HepG2 (cell line): ENCODE measurements at regions not wholly inside any gene's neighbourhood (a gene's known extent, or its start where the extent isn't known, plus 50 kb on each side); places are given as distances from the start of the nearest gene placed in this dataset.

ENCODE experiments used
- ATAC-seq: fragments of 200-7000 bp; cut with Tn5 transposase; 3 replicates; pipeline ENCODE4 v1.9.1; 2020; ENCODE audit warnings: mild to moderate bottlenecking, moderate library complexity
- BruUV-seq: library from RNA; stranded (reverse); fragments of 400-500 nt; replicated peaks from 2 replicates; lab custom pipeline; 2021; lab: Mats Ljungman, UMichigan
- CTCF ChIA-PET: fragments of 300-600 bp; formaldehyde crosslinking; extraction: SDS; loops from one replicate; lab custom pipeline; 2021; ENCODE audit warnings: low total read pairs, inconsistent platforms, low intra/inter-chr PET ratio; lab: Yijun Ruan, JAX
- POLR2A ChIA-PET: fragments of 350-600 bp; sonication (Branson Sonifier 250); formaldehyde crosslinking; loops from one replicate; lab custom pipeline; 2020; ENCODE audit warnings: antibody characterized with exemption, inconsistent platforms; lab: Yijun Ruan, JAX
- DNase-seq: peaks from one replicate; pipeline ENCODE4 v3.0.0-alpha.2; 2015; ENCODE audit warnings: low spot score
- FAIRE-seq: peaks from 3 replicates; lab custom pipeline; 2011; peaks lifted over from hg19 to GRCh38; lab: Jason Lieb, UNC
- H2AFZ ChIP-seq: one replicate; pipeline ENCODE4 v1.6.1; 2011; ENCODE audit warnings: low read length, inconsistent platforms
- H3K27ac ChIP-seq: fragments of 300-600 bp; 3 replicates; pipeline ENCODE4 v1.8.0; 2011; ENCODE audit warnings: mixed run types, mild to moderate bottlenecking, mixed read lengths, low read length, inconsistent platforms; ENCODE audit not compliant: insufficient read depth; ENCODE audit errors: extremely low read length
- H3K27me3 ChIP-seq, 2 experiments: fragments of 200-600 bp in 1 of 2; 2 replicates in 1 of 2; 3 replicates in 1 of 2; pipeline versions ENCODE4 v1.6.0 to v1.8.0; 2011; ENCODE audit warnings: low read length in 2 of 2, mild to moderate bottlenecking in 2 of 2, moderate library complexity in 2 of 2, inconsistent platforms in 1 of 2; ENCODE audit not compliant: insufficient read depth in 2 of 2, control insufficient read depth in 1 of 2
- H3K36me3 ChIP-seq, 2 experiments: fragments of 200-600 bp in 1 of 2; replicated peaks in 1 of 2; 2 replicates in 1 of 2; 3 replicates in 1 of 2; pipeline versions ENCODE4 v1.5.1 to v1.8.0; 2011; ENCODE audit warnings: low read length in 2 of 2, inconsistent platforms in 1 of 2; ENCODE audit not compliant: insufficient read depth in 2 of 2, control insufficient read depth in 1 of 2
- H3K4me1 ChIP-seq: 2 replicates; pipeline ENCODE4 v1.5.1; 2012; ENCODE audit warnings: low read length, inconsistent platforms; ENCODE audit not compliant: insufficient read depth
- H3K4me2 ChIP-seq: 2 replicates; pipeline ENCODE4 v1.6.0; 2011; ENCODE audit warnings: low read depth, low read length, inconsistent platforms
- H3K4me3 ChIP-seq, 3 experiments: fragments of 200-600 bp in 1 of 3; sonication (generic), shearing (Covaris generic) in 1 of 3; replicated peaks in 1 of 3; 2 replicates each; pipeline ENCODE4 v1.5.1; 2011 to 2016; ENCODE audit warnings: low read length in 3 of 3, inconsistent platforms in 2 of 3, low read depth in 2 of 3, mild to moderate bottlenecking in 2 of 3, control low read depth in 1 of 3, mixed read lengths in 1 of 3; ENCODE audit not compliant: insufficient read depth in 1 of 3
- H3K79me2 ChIP-seq: one replicate; pipeline ENCODE4 v1.6.1; 2011; ENCODE audit warnings: low read length, inconsistent platforms; ENCODE audit not compliant: insufficient read depth
- H3K9ac ChIP-seq: 2 replicates; pipeline ENCODE4 v1.6.0; 2011; ENCODE audit warnings: mild to moderate bottlenecking, low read depth, low read length, inconsistent platforms; ENCODE audit not compliant: insufficient read depth
- H3K9me3 ChIP-seq: 2 replicates; pipeline ENCODE4 v1.5.1; 2012; ENCODE audit warnings: mild to moderate bottlenecking, low read length
- H4K20me1 ChIP-seq: 2 replicates; pipeline ENCODE4 v1.6.0; 2011; ENCODE audit warnings: inconsistent platforms, mild to moderate bottlenecking, low read length, moderate library complexity; ENCODE audit not compliant: insufficient read depth
- GATA4 ChIP-seq: sonication (generic); IDR thresholded peaks from 2 replicates; pipeline ENCODE4 v1.6.1; 2016; ENCODE audit warnings: antibody characterized with exemption, low read depth, borderline replicate concordance
- GATAD2A ChIP-seq: IDR thresholded peaks from 2 replicates; pipeline ENCODE4 v1.6.1; 2016
- MXI1 ChIP-seq: IDR thresholded peaks from 3 replicates; pipeline ENCODE4 v1.6.1; 2012; ENCODE audit warnings: low read depth, low read length, inconsistent platforms, borderline replicate concordance
- TFAP4 ChIP-seq: sonication (generic); IDR thresholded peaks from 2 replicates; pipeline ENCODE4 v1.6.1; 2016; ENCODE audit warnings: low read depth, borderline replicate concordance
- ZBED4 ChIP-seq: sonication (generic); formaldehyde crosslinking; IDR thresholded peaks from 2 replicates; pipeline ENCODE4 v1.4.0; 2020; ENCODE audit warnings: missing genetic modification reagents, borderline replicate concordance
- ZNF367 ChIP-seq: sonication (generic); formaldehyde crosslinking; IDR thresholded peaks from 2 replicates; pipeline ENCODE4 v1.4.0; 2020; ENCODE audit warnings: missing genetic modification reagents, borderline replicate concordance
- ZNF552 ChIP-seq: sonication (generic); formaldehyde crosslinking; IDR thresholded peaks from 2 replicates; pipeline ENCODE4 v1.9.0; 2022; ENCODE audit warnings: missing genetic modification reagents, mild to moderate bottlenecking, borderline replicate concordance
- ZNF563 ChIP-seq: sonication (generic); formaldehyde crosslinking; IDR thresholded peaks from 2 replicates; pipeline ENCODE4 v1.8.0; 2022; ENCODE audit warnings: mild to moderate bottlenecking, moderate library complexity, missing genetic modification reagents
- ZNF580 ChIP-seq: IDR thresholded peaks from 2 replicates; pipeline ENCODE4 v1.6.1; 2016; ENCODE audit warnings: low read depth, borderline replicate concordance
- ZNF660 ChIP-seq: sonication (generic); formaldehyde crosslinking; IDR thresholded peaks from 2 replicates; pipeline ENCODE4 v1.5.1; 2020; ENCODE audit warnings: mild to moderate bottlenecking, low read depth, missing genetic modification reagents, borderline replicate concordance
- ZNF761 ChIP-seq: sonication (generic); formaldehyde crosslinking; conservative IDR thresholded peaks from 2 replicates; pipeline ENCODE4 v1.4.0; 2020; ENCODE audit warnings: mild to moderate bottlenecking, missing genetic modification reagents
- ZNF784 ChIP-seq: sonication (generic); formaldehyde crosslinking; IDR thresholded peaks from 2 replicates; pipeline ENCODE4 v1.5.1; 2020; ENCODE audit warnings: missing genetic modification reagents, mild to moderate bottlenecking, borderline replicate concordance
- ZSCAN31 ChIP-seq: sonication (generic); formaldehyde crosslinking; IDR thresholded peaks from 2 replicates; pipeline ENCODE4 v1.5.0; 2020; ENCODE audit warnings: low read depth, mild to moderate bottlenecking, missing genetic modification reagents
- WGBS: methylation state at CpG from one replicate; pipeline ENCODE4 v1.1.6; 2017; ENCODE audit warnings: low lambda C conversion rate; 5-methylcytosine and 5-hydroxymethylcytosine counted together
- in situ Hi-C: cut with HindIII; loops from 2 replicates; pipeline ENCODE4 v1.10.0; 2017; ENCODE audit warnings: low pct_unique_long_range_greater_than_20kb; ENCODE audit not compliant: extremely low pct_ligation_motif_present
- intact Hi-C: fragments of 100-400 bp; cut with micrococcal nuclease; formaldehyde crosslinking; loops from one replicate; pipeline ENCODE4 v1.10.0; 2022; ENCODE audit not compliant: unreplicated experiment

GRCh38 chr4:14552119-14552518 lies 450.2 kb upstream of the CPEB2 start:
- no peak overlapping the region for H3K4me2 ChIP-seq
- no peak overlapping the region for H2AFZ ChIP-seq
- H3K9me3 ChIP-seq = peaks cover 79% of the 10 kb centered on the region
- H3K9ac ChIP-seq = no peak overlapping the region
- CTCF ChIA-PET = no interaction called here
- in situ Hi-C loops (no loop called here), intact Hi-C loops (no loop called here)
- no peak for ATAC-seq
- TF ChIP-seq GATA4 = no peak
- no peak for TF ChIP-seq ZBED4 (CRISPR knock-in tag)
- no peak for TF ChIP-seq GATAD2A (CRISPR knock-in tag)
- no peak for TF ChIP-seq ZSCAN31 (CRISPR knock-in tag)
- TF ChIP-seq ZNF660 (CRISPR knock-in tag) = no peak
- no peak for TF ChIP-seq MXI1
- TF ChIP-seq ZNF552 (CRISPR knock-in tag) = no peak
- no peak for TF ChIP-seq ZNF367 (CRISPR knock-in tag)
- no peak for TF ChIP-seq TFAP4
- no peak for TF ChIP-seq ZNF761 (CRISPR knock-in tag)
- no peak for TF ChIP-seq ZNF580 (CRISPR knock-in tag)
- no peak for TF ChIP-seq ZNF784 (CRISPR knock-in tag)
- no peak for TF ChIP-seq ZNF563
- WGBS = 51% methylated on average over 6 of the region's 6 CpGs
- H4K20me1 ChIP-seq = no peaks in the 10 kb centered on the region
- FAIRE-seq = no peak
- H3K27me3 ChIP-seq = no peaks in the 10 kb centered on the region
- POLR2A ChIA-PET = no interaction called here
- no peaks in the 10 kb centered on the region for H3K79me2 ChIP-seq
- no TSS peak for BruUV-seq
- no peak overlapping the region for H3K27ac ChIP-seq
- no peak for DNase-seq
- H3K4me3 ChIP-seq = no peak overlapping the region
- H3K4me1 ChIP-seq = no peaks in the 10 kb centered on the region
- H3K36me3 ChIP-seq = no peaks in the 10 kb centered on the region
